ENCODE measurements at regions not wholly inside any gene's neighbourhood (a gene's known extent, or its start where the extent isn't known, plus 50 kb on each side); places are given as distances from the start of the nearest gene placed in this dataset.

DNA sequence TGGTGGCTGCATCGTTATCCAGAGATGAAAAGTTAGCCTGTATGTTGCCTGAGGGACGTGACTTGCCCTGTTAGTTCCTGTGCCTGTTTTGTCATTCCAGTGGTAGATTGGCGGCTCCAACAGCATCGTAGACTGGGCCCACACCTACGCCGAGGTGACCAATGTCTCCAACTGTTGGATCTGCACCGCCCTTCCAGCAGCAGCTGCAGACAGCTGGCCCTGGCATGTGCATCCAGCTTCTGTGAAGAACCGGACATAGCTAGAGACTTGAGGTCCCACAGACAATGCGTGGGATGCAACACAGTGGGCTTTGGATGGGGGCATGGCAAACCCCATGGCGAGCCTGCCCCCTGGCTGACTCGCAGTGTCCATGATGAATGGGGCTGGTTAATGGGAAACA lies 93.0 kb upstream of the TMPO start:
- no peak overlapping the region for H3K27ac ChIP-seq (ENCODE audit: low read length in 2 of 2)
- no peak for ATAC-seq (ENCODE audit: low read depth)

GRCh38 chr12:98422812-98423211 lies 92.6 kb upstream of the TMPO start:
- H3K27ac ChIP-seq (ENCODE audit: low read length in 2 of 2): no peak overlapping the region
- no peak overlapping the region for H3K4me2 ChIP-seq (replicated peaks; ENCODE audit: low read depth, low read length, poor library complexity, severe bottlenecking)
- H3K4me1 ChIP-seq (ENCODE audit: control insufficient read depth in 2 of 2, insufficient read depth in 2 of 2, low read length in 2 of 2): peaks cover 0 to 3% of the 10 kb centered on the region in 2 donors
- DNase-seq (no peak), ATAC-seq (ENCODE audit: low read depth) (no peak)
- CTCF ChIA-PET: interaction anchor here (1.5 kb wide), 1 partner anchor 11 kb away, joined by 3 read pairs; no protein-coding TSS in a partner anchor
- TF ChIP-seq CTCF (IDR thresholded peaks at IDR 0.05) (no peak), EZH2 (IDR thresholded peaks at IDR 0.05; ENCODE audit: borderline replicate concordance, insufficient read depth, low read depth, low read length, poor library complexity, severe bottlenecking) (no peak)
- H2AFZ ChIP-seq (ENCODE audit: insufficient read depth, low read depth, low read length, poor library complexity, severe bottlenecking): no peak overlapping the region
- H3K4me3 ChIP-seq (ENCODE audit: control extremely low read depth in 1 of 5, extremely low read depth in 1 of 5, insufficient read depth in 1 of 5, low read depth in 2 of 5, low read length in 4 of 5): no peak overlapping the region
- Mint-ChIP-seq H3K9me3 (ENCODE audit: insufficient read depth) (no peaks in the 10 kb centered on the region), H3K27ac (no peak overlapping the region), H3K27me3 (peaks cover 6% of the 10 kb centered on the region), H3K4me3 (no peak overlapping the region), H3K4me1 (no peaks in the 10 kb centered on the region)
- POLR2A ChIA-PET: no interaction called here
- H3K79me2 ChIP-seq (ENCODE audit: control insufficient read depth, insufficient read depth, low read length): no peaks in the 10 kb centered on the region
- no peak overlapping the region for H3K9ac ChIP-seq (ENCODE audit: low read length)
- no peaks in the 10 kb centered on the region for H4K20me1 ChIP-seq (ENCODE audit: control insufficient read depth, insufficient read depth, low read length, poor library complexity, severe bottlenecking)
- intact Hi-C loops (cut with micrococcal nuclease): no loop called here
- H3K9me3 ChIP-seq (ENCODE audit: control extremely low read depth in 1 of 3, control insufficient read depth in 2 of 3, insufficient read depth in 1 of 3, low read length in 2 of 3): no peaks in the 10 kb centered on the region
- H3K36me3 ChIP-seq (replicated peaks in 1 of 2; ENCODE audit: control extremely low read depth in 1 of 2, control insufficient read depth in 1 of 2, extremely low read depth in 1 of 2, insufficient read depth in 2 of 2, low read length in 1 of 2): no peaks in the 10 kb centered on the region
- WGBS (ENCODE audit: insufficient coverage): no CpG with 5 or more reads among the region's 4 CpGs
- H3K27me3 ChIP-seq (replicated peaks in 1 of 4; ENCODE audit: control extremely low read depth in 1 of 4, control insufficient read depth in 3 of 4, insufficient read depth in 4 of 4, low read length in 3 of 4): no peaks in the 10 kb centered on the region

More for the DNA sequence above, 93.0 kb upstream of the TMPO start:
- Mint-ChIP-seq H3K27ac (no peak overlapping the region), H3K27me3 (peaks cover 8% of the 10 kb centered on the region), H3K9me3 (ENCODE audit: insufficient read depth) (no peaks in the 10 kb centered on the region), H3K4me3 (no peak overlapping the region), H3K4me1 (no peaks in the 10 kb centered on the region)
- Histone ChIP-seq H3K27me3 (replicated peaks in 1 of 4; ENCODE audit: control extremely low read depth in 1 of 4, control insufficient read depth in 3 of 4, insufficient read depth in 4 of 4, low read length in 3 of 4) (no peaks in the 10 kb centered on the region), H2AFZ (ENCODE audit: insufficient read depth, low read depth, low read length, poor library complexity, severe bottlenecking) (no peak overlapping the region), H3K79me2 (ENCODE audit: control insufficient read depth, insufficient read depth, low read length) (no peaks in the 10 kb centered on the region), H3K4me1 (ENCODE audit: control insufficient read depth in 2 of 2, insufficient read depth in 2 of 2, low read length in 2 of 2) (peaks cover 0 to 3% of the 10 kb centered on the region in 2 donors), H3K4me2 (replicated peaks; ENCODE audit: low read depth, low read length, poor library complexity, severe bottlenecking) (no peak overlapping the region), H3K9ac (ENCODE audit: low read length) (no peak overlapping the region), H4K20me1 (ENCODE audit: control insufficient read depth, insufficient read depth, low read length, poor library complexity, severe bottlenecking) (no peaks in the 10 kb centered on the region), H3K9me3 (ENCODE audit: control extremely low read depth in 1 of 3, control insufficient read depth in 2 of 3, insufficient read depth in 1 of 3, low read length in 2 of 3) (no peaks in the 10 kb centered on the region), H3K4me3 (ENCODE audit: control extremely low read depth in 1 of 5, extremely low read depth in 1 of 5, insufficient read depth in 1 of 5, low read depth in 2 of 5, low read length in 4 of 5) (no peak overlapping the region), H3K36me3 (replicated peaks in 1 of 2; ENCODE audit: control extremely low read depth in 1 of 2, control insufficient read depth in 1 of 2, extremely low read depth in 1 of 2, insufficient read depth in 2 of 2, low read length in 1 of 2) (no peaks in the 10 kb centered on the region)
- POLR2A ChIA-PET: no interaction called here
- CTCF ChIA-PET: interaction anchor here (1.5 kb wide), 1 partner anchor 10 kb away, joined by 3 read pairs; no protein-coding TSS in a partner anchor
- TF ChIP-seq EZH2 (IDR thresholded peaks at IDR 0.05; ENCODE audit: borderline replicate concordance, insufficient read depth, low read depth, low read length, poor library complexity, severe bottlenecking) (no peak), CTCF (IDR thresholded peaks at IDR 0.05) (no peak)
- 94% methylated on average over 11 of the region's 11 CpGs for WGBS (ENCODE audit: insufficient coverage)
- intact Hi-C loops (cut with micrococcal nuclease): no loop called here
- no peak for DNase-seq
